ENCODE measurements at regions not wholly inside any gene's neighbourhood (a gene's known extent, or its start where the extent isn't known, plus 50 kb on each side); places are given as distances from the start of the nearest gene placed in this dataset.

GRCh38 chr4:12956026-12956425 is 528.1 kb downstream of the RAB28 start:
- Histone ChIP-seq H3K4me1 (ENCODE audit: control insufficient read depth in 4 of 4, insufficient read depth in 4 of 4, low read length in 3 of 4) (peaks cover 4 to 23% (median 6%) of the 10 kb centered on the region in 4 donors), H3K27me3 (ENCODE audit: control insufficient read depth in 4 of 4, insufficient read depth in 4 of 4, low read length in 3 of 4) (no peaks in the 10 kb centered on the region), H3K4me3 (ENCODE audit: low read depth in 1 of 3, low read length in 3 of 3) (no peak overlapping the region), H3K27ac (ENCODE audit: low read depth in 1 of 2, low read length in 2 of 2) (no peak overlapping the region), H3K9ac (ENCODE audit: low read depth in 1 of 2, low read length in 2 of 2) (no peak overlapping the region), H3K9me3 (ENCODE audit: control insufficient read depth in 4 of 4, low read length in 3 of 4) (no peaks in the 10 kb centered on the region), H3K36me3 (ENCODE audit: control insufficient read depth in 4 of 4, insufficient read depth in 3 of 4, low read depth in 1 of 4, low read length in 3 of 4) (no peaks in the 10 kb centered on the region)
- TF ChIP-seq RXRA (IDR thresholded peaks at IDR 0.05), result no peak
- TF ChIP-seq SP1 (IDR thresholded peaks at IDR 0.05), result no peak
- no peak for TF ChIP-seq HNF4A (conservative IDR thresholded peaks at IDR 0.05)
- no peak for TF ChIP-seq TAF1 (conservative IDR thresholded peaks at IDR 0.05)
- TF ChIP-seq YY1 (IDR thresholded peaks at IDR 0.05), result no peak
- no peak for TF ChIP-seq CTCF (IDR thresholded peaks at IDR 0.05; ENCODE audit: low read depth, low read length, missing input control)
- TF ChIP-seq FOXA1 (IDR thresholded peaks at IDR 0.05), result no peak
- TF ChIP-seq, protein P1, sequence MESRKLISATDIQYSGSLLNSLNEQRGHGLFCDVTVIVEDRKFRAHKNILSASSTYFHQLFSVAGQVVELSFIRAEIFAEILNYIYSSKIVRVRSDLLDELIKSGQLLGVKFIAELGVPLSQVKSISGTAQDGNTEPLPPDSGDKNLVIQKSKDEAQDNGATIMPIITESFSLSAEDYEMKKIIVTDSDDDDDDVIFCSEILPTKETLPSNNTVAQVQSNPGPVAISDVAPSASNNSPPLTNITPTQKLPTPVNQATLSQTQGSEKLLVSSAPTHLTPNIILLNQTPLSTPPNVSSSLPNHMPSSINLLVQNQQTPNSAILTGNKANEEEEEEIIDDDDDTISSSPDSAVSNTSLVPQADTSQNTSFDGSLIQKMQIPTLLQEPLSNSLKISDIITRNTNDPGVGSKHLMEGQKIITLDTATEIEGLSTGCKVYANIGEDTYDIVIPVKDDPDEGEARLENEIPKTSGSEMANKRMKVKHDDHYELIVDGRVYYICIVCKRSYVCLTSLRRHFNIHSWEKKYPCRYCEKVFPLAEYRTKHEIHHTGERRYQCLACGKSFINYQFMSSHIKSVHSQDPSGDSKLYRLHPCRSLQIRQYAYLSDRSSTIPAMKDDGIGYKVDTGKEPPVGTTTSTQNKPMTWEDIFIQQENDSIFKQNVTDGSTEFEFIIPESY (IDR thresholded peaks at IDR 0.05), result no peak
- DNase-seq (ENCODE audit: low spot score), result no peak
- 79% methylated on average over 2 of the region's 2 CpGs for WGBS

DNA sequence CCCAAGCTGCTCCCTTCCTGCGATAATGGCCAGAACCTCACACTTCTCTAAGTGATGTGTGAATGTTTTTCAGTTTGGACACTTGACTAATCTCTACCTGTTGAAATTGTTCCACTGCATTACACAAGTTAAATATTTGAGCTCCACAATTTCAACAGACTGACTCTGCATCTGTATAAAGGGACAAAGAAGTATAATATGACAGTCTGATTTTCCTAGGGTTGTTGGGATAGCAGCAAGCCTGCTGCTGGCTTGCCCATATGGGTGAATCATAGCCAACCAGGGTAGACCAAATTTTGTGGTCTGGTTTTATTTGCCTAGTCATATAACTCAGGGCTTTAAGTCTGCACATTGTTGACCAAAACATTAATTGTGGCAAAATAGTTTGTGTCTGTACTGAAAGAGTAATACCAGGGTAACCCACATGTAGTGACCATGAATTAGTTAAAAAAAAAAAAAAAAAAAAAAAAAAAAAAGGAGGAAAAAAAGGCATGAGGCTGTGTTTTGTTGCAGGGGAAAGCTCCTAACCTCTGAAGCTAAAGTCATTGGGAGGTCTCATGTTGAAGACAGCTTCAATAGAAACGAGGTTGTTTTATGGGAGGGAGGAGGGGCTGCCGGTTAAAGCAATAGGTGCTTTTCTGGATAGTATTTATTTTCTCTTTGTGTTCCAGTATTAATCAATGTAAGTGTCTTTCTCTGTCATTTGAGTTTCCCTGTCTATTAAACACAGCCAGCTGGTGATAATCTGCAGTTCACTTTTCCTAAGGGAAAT is 534.2 kb downstream of the RAB28 start:
- Histone ChIP-seq H3K36me3 (ENCODE audit: control insufficient read depth in 4 of 4, insufficient read depth in 3 of 4, low read depth in 1 of 4, low read length in 3 of 4) (no peaks in the 10 kb centered on the region), H3K27me3 (ENCODE audit: control insufficient read depth in 4 of 4, insufficient read depth in 4 of 4, low read length in 3 of 4) (no peaks in the 10 kb centered on the region), H3K4me1 (ENCODE audit: control insufficient read depth in 4 of 4, insufficient read depth in 4 of 4, low read length in 3 of 4) (peaks cover 5 to 24% (median 17%) of the 10 kb centered on the region in 4 donors), H3K9me3 (ENCODE audit: control insufficient read depth in 4 of 4, low read length in 3 of 4) (no peaks in the 10 kb centered on the region), H3K9ac (ENCODE audit: low read depth in 1 of 2, low read length in 2 of 2) (no peak overlapping the region), H3K27ac (ENCODE audit: low read depth in 1 of 2, low read length in 2 of 2) (peak overlapping the region; percentile 25 to 45), H3K4me3 (ENCODE audit: low read depth in 1 of 3, low read length in 3 of 3) (no peak overlapping the region)
- no peak for DNase-seq (ENCODE audit: low spot score)
- TF ChIP-seq GABPA (IDR thresholded peaks at IDR 0.05 in 1 of 2, conservative IDR thresholded peaks at IDR 0.05 in 1 of 2), result no peak
- peak; percentile 79 for TF ChIP-seq SP1 (IDR thresholded peaks at IDR 0.05)
- peak; percentile 76 for TF ChIP-seq FOXA2 (IDR thresholded peaks at IDR 0.05)
- peak; percentile 73 to 83 for TF ChIP-seq HNF4A (conservative IDR thresholded peaks at IDR 0.05)
- peak; percentile 86 for TF ChIP-seq TAF1 (conservative IDR thresholded peaks at IDR 0.05)
- peak; percentile 56 to 59 for TF ChIP-seq RAD21 (IDR thresholded peaks at IDR 0.05)
- TF ChIP-seq HNF4G (IDR thresholded peaks at IDR 0.05), result no peak
- no peak for TF ChIP-seq NR2F2 (IDR thresholded peaks at IDR 0.05)
- no peak for TF ChIP-seq ATF3 (IDR thresholded peaks at IDR 0.05)
- TF ChIP-seq YY1 (IDR thresholded peaks at IDR 0.05), result peak; percentile 83
- TF ChIP-seq, protein P2, sequence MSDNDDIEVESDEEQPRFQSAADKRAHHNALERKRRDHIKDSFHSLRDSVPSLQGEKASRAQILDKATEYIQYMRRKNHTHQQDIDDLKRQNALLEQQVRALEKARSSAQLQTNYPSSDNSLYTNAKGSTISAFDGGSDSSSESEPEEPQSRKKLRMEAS (IDR thresholded peaks at IDR 0.05), result peak; percentile 62
- TF ChIP-seq RXRA (IDR thresholded peaks at IDR 0.05), result peak; percentile 59 to 79
- TF ChIP-seq REST (IDR thresholded peaks at IDR 0.05), result peak; percentile 64
- peak; percentile 42 for TF ChIP-seq FOXA1 (IDR thresholded peaks at IDR 0.05)
- TF ChIP-seq EGR1 (IDR thresholded peaks at IDR 0.05; ENCODE audit: low read depth in 2 of 2), result peak; percentile 47 to 83
- TF ChIP-seq JUND (IDR thresholded peaks at IDR 0.05), result peak; percentile 48 to 87
- TF ChIP-seq, protein P1 (IDR thresholded peaks at IDR 0.05), result peak; percentile 85
- no peak for TF ChIP-seq CTCF (IDR thresholded peaks at IDR 0.05; ENCODE audit: low read depth, low read length, missing input control)
- WGBS, result 24% methylated on average over 3 of the region's 3 CpGs
